ENCODE measurements at regions not wholly inside any gene's neighbourhood (a gene's known extent, or its start where the extent isn't known, plus 50 kb on each side); places are given as distances from the start of the nearest gene placed in this dataset.

DNA sequence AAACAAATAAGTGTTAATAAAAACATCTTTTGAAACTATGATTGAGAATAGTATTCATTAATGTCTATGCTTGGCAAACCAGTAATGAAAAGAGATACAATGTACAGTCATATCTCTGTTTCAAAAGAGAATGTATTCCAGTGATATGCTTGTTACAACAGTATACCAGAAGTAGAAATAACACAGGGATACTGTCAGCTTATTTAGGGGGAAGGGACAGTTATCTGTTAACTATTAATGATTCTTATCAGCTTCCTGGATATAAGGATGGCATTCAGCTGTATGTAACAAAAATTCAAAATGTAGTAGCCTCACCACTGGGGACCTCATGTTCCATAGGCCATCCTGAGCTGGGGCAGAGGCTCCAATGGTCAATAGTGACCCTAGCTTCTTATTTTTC lies 103.8 kb upstream of the TBX18 start:
- TF ChIP-seq, protein P1, sequence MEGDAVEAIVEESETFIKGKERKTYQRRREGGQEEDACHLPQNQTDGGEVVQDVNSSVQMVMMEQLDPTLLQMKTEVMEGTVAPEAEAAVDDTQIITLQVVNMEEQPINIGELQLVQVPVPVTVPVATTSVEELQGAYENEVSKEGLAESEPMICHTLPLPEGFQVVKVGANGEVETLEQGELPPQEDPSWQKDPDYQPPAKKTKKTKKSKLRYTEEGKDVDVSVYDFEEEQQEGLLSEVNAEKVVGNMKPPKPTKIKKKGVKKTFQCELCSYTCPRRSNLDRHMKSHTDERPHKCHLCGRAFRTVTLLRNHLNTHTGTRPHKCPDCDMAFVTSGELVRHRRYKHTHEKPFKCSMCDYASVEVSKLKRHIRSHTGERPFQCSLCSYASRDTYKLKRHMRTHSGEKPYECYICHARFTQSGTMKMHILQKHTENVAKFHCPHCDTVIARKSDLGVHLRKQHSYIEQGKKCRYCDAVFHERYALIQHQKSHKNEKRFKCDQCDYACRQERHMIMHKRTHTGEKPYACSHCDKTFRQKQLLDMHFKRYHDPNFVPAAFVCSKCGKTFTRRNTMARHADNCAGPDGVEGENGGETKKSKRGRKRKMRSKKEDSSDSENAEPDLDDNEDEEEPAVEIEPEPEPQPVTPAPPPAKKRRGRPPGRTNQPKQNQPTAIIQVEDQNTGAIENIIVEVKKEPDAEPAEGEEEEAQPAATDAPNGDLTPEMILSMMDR (IDR thresholded peaks at IDR 0.05; ENCODE audit: low read depth, low read length, missing input control): no peak
- TF ChIP-seq SP1 (IDR thresholded peaks at IDR 0.05): peak; percentile 70
